T-helper 1 cell treated with Interleukin-12 subunit alpha and Interleukin-12 subunit beta and Interleukin-4 antibody, amounts not matched to agents 30 μg/mL and 1 μg/mL, for 36 hours (primary cell): ENCODE measurements at regions not wholly inside any gene's neighbourhood (a gene's known extent, or its start where the extent isn't known, plus 50 kb on each side); places are given as distances from the start of the nearest gene placed in this dataset.

Source experiments
- H3K27ac Mint-ChIP-seq: one replicate; pipeline ENCODE4 v1.8.0; 2021; ENCODE audit warnings: mild to moderate bottlenecking, mixed read lengths
- H3K27me3 Mint-ChIP-seq: one replicate; pipeline ENCODE4 v1.8.0; 2021; ENCODE audit warnings: low read depth, mixed read lengths
- H3K36me3 Mint-ChIP-seq: one replicate; pipeline ENCODE4 v1.8.0; 2021; ENCODE audit warnings: low read depth, mixed read lengths
- H3K4me1 Mint-ChIP-seq: one replicate; pipeline ENCODE4 v1.8.0; 2021; ENCODE audit warnings: low read depth, mixed read lengths
- H3K4me3 Mint-ChIP-seq: one replicate; pipeline ENCODE4 v1.8.0; 2021; ENCODE audit warnings: mild to moderate bottlenecking, moderate library complexity, mixed read lengths
- H3K9me3 Mint-ChIP-seq: one replicate; pipeline ENCODE4 v1.8.0; 2021; ENCODE audit warnings: mixed read lengths

DNA sequence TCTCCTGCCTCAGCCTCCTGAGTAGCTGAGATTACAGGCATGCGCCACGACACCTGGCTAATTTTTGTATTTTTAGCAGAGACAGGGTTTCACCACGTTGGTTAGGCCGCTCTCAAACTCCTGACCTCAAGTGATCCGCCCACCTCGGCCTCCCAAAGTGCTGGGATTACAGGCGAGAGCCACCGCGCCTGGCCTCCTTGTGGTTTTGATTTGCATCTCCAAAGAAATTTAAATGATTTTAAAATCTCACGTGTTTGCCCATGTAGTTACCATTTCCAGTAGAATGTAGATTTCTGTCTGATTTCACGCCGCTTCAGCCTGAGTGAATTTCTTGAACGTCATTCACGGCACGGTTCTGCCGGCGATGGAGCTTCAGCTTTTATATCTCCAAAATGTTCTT is 55.8 kb downstream of the IGF2 start:
- no peak overlapping the region for H3K4me3 Mint-ChIP-seq
- H3K27ac Mint-ChIP-seq = no peak overlapping the region
- H3K27me3 Mint-ChIP-seq = peaks cover 19% of the 10 kb centered on the region
- H3K9me3 Mint-ChIP-seq = peaks cover 11% of the 10 kb centered on the region
- H3K4me1 Mint-ChIP-seq = no peaks in the 10 kb centered on the region
- no peaks in the 10 kb centered on the region for H3K36me3 Mint-ChIP-seq

DNA sequence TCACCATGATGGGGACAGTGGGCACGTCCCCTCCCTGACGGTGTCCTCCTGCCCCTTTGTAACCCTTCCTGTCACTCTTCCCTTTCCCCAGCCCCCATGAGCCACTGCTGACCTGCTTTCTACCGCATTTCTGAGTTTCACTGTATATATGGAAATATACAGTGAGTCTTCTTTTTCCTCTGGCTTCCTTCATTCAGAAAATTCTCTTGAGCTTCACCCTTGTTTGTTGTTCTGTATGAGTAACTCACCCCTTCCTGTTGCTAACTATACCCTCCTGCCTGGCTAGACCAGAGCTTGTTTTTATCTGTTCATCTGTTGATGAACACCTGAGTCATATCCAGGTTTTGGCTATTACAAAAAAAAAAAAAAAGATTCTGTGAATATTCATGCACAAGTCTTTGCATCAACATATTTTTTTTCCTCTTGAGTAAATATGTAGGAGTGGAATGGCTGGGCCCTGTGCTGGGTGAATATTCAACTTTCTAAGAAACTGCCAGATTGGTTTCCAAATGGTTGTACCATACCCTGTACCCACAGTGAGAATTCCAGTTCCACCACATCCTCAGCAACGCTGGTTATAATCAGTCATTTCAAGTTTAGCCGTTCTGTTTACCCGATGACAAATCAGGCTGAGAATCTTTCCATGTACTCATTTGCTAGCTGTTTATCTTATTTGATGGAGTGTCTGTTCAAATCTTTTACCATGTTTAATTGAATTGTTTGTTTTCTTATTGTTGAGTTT is 62.0 kb downstream of the IGF2 start:
- Mint-ChIP-seq H3K4me3 (peak overlapping the region; percentile 2), H3K4me1 (peaks cover 11% of the 10 kb centered on the region), H3K9me3 (no peaks in the 10 kb centered on the region), H3K36me3 (no peaks in the 10 kb centered on the region), H3K27me3 (peaks cover 23% of the 10 kb centered on the region), H3K27ac (peak overlapping the region; percentile 81)

DNA sequence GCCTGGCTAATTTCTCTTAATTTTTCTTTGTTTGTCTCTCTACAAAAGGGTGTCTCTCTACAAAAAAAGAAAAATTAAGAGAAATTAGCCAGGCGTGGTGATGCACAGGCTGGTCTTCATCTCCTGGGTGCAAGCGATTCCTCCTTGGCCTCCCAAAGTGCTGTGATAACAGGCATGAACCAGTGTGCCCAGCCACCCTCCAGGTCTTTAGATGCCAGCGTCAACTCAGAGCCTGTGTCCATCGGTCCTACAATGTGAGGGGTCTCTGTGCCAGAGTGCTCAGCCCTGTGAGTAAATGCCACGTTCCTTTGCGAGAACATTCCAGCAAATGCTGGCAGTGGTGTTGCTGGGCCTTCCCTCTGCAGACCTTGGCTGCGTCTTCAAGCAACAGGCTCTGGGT is 62.7 kb downstream of the IGF2 start:
- Mint-ChIP-seq H3K27me3 (peaks cover 26% of the 10 kb centered on the region), H3K36me3 (no peaks in the 10 kb centered on the region), H3K27ac (no peak overlapping the region), H3K4me1 (peaks cover 11% of the 10 kb centered on the region), H3K4me3 (no peak overlapping the region), H3K9me3 (no peaks in the 10 kb centered on the region)

DNA sequence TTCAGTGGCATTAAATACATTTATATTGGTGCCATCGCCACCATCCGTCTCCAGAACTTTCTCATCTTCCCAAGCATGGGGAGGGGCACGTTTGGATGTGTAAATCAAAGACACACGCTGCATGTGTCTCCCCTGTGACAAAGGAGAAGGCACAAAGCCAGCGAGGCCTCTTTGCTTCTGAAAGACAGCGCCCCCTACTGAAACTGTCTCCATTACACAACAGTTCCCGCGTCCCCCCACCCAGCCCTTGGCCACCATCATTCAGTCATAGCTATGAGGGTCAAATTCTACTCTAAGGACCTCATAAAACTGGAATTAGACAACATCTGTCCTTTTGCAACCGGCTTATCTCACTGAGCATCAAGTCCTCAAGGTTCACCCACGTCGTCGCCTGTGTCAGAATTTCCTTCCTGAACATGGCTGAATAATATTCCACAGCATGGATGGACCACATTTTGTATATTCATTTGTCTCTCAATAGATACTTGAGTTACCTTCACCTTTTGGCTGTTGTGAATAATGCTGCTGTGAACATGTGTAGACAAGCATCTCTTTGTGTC is 64.8 kb downstream of the IGF2 start:
- no peaks in the 10 kb centered on the region for H3K36me3 Mint-ChIP-seq
- H3K4me1 Mint-ChIP-seq = peaks cover 11% of the 10 kb centered on the region
- H3K9me3 Mint-ChIP-seq = no peaks in the 10 kb centered on the region
- H3K4me3 Mint-ChIP-seq = no peak overlapping the region
- H3K27me3 Mint-ChIP-seq = peaks cover 22% of the 10 kb centered on the region
- H3K27ac Mint-ChIP-seq = no peak overlapping the region

DNA sequence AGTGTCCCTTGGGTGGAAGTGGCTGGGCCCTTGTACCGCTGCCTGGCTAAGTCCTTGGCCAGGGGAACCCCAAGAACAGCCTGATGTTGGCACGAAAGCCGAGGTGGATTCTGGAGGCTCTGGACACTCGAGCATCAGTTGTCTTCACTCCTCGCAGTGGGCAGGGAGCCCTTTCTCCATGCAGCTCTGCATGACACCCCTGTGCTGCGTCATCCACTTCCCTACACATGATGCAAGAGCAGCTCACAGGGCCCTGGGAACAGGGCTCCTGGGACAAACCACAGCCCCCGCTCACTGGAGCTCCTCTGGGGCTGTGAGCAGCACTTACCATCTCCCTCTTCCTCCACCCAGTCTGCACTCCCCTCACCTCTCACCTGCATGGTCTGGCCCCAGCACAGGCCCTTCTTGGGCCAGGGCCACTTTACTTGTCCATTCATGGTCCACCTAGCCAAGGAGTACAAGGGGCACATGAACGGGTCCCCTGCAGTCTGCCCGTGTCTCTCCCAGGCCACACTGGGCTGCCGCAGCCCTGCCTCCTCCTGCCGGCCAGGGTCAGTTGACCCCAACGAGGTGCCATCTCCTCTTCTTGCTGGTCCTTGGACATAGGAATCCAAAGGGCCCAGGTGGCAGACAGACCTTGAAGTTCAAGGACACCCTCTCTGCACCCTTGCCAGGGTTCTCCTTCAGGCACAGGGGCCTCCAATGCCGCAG is 66.5 kb downstream of the IGF2 start:
- Mint-ChIP-seq H3K4me1 (peaks cover 9% of the 10 kb centered on the region), H3K27ac (no peak overlapping the region)

DNA sequence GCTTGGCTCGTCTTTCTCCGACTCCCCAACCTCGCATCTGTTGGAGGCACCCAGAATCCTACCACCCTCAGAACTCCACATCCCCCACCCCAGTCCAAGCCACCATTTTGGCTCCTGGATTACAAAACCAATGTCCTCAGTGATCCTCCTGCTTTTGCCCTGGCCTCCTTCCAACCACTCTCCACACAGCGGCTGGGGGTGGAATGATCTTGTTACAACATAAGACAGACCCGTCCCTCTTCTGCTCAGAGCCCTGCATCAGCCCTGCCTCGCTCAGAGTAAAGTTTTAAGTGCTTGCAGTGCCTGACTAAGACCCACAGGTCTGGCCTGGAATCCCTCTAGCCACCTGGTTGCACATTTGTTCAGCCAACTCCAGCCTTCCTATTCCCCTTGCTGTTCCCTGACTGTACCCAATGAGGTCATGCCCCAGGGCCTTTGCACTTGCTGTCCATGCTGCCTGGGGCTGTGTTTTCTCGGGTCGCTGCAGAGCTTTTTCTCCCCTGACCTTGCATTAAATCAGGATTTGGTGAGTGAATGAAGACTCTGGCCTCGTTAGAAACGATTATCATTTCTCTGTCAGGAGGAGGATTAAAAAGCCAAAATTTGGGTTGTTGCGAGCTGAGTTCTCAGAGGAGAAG is 67.3 kb downstream of the IGF2 start:
- Mint-ChIP-seq H3K27me3 (peaks cover 21% of the 10 kb centered on the region), H3K4me3 (no peak overlapping the region)

More for the DNA sequence above, 66.5 kb downstream of the IGF2 start:
- Mint-ChIP-seq H3K4me3 (no peak overlapping the region), H3K9me3 (no peaks in the 10 kb centered on the region), H3K27me3 (peaks cover 21% of the 10 kb centered on the region), H3K36me3 (no peaks in the 10 kb centered on the region)

More for the DNA sequence above, 67.3 kb downstream of the IGF2 start:
- Mint-ChIP-seq H3K36me3 (no peaks in the 10 kb centered on the region), H3K4me1 (peaks cover under 1% of the 10 kb centered on the region), H3K9me3 (no peaks in the 10 kb centered on the region), H3K27ac (no peak overlapping the region)
